ENCODE measurements at regions not wholly inside any gene's neighbourhood (a gene's known extent, or its start where the extent isn't known, plus 50 kb on each side); places are given as distances from the start of the nearest gene placed in this dataset.
"Not testable (repeated sequence)": the region's sequence is repeated elsewhere in the genome, so short reads cannot be mapped to it uniquely, and the experiment has no call there.

DNA sequence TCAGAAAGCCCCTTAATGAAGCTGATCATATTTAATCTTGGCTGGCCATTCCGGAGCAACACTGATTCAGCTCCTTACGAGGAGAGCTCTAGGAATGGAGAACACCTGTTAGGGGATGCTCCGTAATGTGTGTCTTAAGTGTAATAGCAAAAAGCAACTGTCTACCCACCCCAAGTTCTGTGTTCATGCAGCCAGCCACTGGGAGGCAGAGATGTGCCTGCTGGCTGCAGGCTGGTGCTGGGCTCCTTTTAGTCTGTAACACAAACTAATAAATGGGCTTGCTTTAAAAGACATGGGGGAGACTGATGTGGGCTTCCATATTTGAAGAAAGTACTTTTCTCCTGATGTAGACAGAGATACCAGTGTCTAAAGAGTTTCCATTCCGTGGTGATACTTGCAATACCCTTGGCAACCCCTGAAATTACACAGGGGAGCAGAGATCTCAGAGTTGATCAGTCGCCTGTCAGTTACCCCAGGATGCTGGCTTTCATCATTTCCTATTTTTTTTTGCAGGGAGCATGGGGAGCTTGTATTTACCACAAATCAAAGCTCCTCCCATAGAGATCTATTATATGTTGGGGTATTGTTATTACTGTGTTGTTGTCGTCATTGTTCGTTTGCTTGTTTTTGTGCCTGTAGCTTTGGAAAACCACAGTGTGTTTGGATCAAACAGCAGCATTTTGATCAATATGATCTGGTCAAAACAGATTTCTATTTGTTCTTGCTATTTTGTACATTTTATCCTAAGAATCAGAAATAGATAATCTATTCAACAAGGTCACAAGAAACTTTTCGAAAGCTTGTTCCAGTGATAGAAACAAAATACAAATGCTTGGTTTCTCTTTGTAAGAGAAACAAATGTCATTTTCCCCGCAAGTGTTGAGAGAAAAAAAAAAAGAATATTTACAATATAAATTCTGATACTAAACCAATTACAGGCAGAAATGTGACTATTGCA, 65.8 kb downstream of the MTX3 start:
- DNase-seq = no peak

DNA sequence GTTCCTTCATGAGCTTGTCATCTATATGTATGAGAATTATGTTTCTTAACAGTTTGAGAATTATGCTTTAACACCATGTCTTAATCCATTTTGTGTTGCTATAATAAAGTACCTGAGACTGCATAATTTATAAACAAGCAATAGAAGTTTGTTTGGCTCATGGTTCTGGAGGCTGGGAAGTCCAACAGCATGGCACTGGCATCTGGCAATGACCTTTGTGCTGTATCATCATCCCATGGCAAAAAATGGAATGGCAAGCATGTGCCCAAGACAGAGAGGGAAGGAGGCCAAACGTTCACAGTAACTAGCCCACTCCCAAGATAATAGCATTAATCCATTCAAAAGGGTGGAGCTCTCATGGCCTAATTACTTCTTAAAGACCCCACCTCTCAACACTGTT, 67.6 kb downstream of the MTX3 start:
- no peak for DNase-seq

DNA sequence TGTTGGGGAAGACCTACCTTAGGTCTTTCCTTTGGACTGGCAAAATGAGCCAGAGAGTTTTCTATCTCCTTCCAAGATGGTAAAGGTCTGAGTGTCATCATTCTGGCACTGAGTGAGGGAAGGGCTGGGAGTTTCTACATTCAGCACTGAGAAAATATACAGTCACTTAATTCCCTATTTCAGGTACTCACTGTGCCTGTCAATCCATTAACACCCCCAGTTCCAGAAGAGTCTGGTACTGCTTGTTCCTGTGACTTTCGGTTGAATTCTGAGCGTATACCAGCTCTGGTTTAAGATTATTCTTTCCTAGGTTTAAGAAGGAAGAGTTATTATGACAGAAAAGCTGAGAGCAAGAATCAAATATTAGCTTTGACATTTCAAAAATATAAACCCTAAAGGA, 68.4 kb downstream of the MTX3 start:
- no peak for DNase-seq

DNA sequence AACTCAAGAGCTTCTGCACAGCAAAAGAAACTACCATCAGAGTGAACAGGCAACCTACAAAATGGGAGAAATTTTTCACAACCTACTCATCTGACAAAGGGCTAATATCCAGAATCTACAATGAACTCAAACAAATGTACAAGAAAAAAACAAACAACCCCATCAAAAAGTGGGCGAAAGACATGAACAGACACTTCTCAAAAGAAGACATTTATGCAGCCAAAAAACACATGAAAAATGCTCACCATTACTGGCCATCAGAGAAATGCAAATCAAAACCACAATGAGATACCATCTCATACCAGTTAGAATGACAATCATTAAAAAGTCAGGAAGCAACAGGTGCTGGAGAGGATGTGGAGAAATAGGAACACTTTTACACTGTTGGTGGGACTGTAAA, 83.6 kb downstream of the MTX3 start:
- DNase-seq = not testable (repeated sequence)

DNA sequence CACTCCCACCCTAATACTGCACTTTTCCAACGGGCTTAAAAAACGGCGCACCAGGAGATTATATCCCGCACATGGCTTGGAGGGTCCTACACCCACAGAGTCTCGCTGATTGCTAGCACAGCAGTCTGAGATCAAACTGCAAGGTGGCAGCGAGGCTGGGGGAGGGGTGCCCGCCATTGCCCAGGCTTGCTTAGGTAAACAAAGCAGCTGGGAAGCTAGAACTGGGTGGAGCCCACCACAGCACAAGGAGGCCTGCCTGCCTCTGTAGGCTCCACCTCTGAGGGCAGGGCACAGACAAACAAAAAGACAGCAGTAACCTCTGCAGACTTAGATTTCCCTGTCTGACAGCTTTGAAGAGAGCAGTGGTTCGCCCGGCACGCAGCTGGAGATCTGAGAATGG, 88.5 kb downstream of the MTX3 start:
- DNase-seq = not testable (repeated sequence)

DNA sequence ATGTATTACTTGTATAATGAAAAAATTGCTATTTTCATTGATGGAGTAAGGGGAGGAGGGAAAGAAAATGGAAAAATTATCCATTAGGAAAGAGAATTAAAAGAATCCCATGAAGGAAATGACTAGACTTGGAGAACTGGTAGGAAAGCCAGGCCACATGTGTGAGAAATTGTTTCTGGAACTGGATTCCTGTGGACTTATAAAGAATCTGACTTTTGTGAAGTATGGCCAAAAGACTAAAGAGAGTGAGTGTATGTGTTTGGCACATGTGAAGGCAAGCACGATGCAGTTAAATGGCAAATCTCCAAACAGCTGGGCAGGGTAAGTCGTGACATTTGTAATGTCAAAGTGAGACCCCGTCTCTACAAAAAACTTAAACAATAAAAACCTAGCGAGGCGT, 89.4 kb downstream of the MTX3 start:
- DNase-seq = no peak

DNA sequence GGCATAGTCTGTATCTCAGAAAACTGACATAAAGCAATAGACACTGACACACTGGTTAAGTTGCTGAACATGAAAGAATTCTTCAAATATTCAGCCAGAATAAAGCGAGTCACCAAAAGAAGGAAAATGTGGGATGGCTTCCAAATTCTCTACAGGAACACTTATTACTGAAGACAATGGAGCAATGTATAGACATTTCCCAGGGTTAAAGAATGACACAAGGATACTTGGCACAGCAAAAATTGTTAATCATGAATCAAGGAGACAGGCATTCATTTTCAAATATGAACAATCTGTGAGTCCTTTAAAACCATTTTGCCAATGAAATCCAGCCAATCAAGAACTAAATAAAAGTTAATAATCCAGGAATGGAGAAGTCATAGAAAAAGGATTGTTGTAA, 92.5 kb downstream of the MTX3 start:
- DNase-seq = no peak

DNA sequence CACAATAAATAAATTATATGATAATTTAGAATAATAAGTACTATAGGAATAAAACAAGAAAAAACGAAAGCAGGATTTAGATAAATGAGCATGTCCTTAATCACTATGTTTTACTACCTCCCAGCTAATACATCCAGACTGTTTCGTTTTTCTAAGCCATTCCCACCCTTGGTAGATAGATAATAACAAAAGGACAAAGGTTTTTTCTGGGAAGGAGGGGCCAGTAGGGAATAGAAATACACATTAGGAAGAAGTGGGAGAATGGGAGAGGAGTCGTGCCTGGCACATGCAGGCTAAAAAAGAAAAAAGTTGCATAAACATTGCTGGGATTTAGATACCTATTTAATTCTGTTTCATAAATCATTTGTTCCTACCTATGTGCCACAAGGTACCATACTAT, 97.1 kb downstream of the MTX3 start:
- DNase-seq = no peak

DNA sequence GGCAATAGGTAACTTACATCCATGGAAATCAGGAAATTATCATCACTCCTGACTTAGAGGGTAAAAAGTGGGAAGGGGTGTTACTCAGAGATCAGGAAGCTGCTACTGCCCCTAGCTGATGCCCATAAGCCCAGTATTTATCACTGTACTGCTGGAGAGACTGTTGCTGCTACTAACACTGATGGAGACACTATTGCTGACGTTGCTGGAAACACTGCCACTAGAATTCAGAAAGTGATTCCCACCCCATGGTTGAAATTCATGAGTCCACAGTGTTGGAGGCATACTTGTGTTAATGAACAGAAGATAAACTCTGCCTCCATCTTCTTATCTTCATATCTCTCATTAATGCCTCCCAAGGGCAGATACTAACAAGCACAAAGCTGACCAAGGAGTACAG, 97.6 kb downstream of the MTX3 start:
- no peak for DNase-seq

DNA sequence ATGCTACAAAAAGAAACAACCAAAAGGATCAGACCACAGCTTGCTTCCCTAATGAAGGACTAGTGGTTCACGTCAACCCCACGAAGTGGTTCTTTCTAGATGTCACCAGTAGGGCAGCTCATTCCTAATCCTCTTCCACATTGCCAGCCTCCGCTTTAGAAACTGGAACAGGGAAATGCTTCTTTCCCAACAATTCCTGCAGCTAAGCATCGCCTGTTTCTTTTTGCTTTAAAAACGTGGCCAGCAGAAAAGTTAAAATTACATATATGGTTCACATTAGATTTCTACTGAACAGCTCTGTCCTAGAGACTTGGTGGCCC, 100.2 kb downstream of the MTX3 start:
- DNase-seq = no peak

DNA sequence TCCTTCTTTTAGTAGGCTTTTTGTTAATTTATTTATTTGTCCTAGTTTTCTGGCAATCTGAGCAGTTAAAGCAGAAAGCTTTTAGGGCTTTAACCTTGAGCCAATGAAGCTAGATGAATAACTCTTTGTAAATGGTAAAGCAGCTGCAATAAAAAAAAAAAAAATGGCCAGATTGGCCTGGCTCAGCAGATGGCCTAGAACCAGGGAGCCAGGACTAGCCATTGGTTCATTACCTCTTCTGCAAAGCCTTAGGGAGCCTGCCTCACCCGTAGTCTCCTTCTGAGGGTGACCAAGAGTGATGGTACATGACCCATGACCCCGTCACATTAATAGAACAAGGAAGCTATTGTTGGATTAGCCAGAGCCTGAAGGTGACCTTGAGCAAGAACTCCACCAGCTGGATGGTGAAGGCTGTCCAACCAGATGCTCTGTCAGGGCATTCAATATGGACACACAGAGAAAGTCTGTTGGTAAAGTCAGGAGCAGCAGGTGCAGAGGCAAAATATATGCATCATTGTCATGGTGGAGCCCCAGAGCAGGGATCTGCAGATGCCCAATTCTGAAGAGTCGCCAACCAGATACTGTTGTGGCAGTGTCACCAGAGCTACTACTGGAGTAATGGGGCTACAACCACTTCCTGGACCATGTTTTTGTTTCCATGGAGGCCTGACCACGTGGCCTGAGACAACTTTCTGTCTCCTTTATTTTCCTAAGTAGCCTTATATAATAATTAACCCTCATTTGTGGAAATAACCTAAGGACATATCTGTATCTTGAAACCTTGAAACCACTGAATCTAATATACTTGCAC, 100.7 kb downstream of the MTX3 start:
- no peak for DNase-seq

DNA sequence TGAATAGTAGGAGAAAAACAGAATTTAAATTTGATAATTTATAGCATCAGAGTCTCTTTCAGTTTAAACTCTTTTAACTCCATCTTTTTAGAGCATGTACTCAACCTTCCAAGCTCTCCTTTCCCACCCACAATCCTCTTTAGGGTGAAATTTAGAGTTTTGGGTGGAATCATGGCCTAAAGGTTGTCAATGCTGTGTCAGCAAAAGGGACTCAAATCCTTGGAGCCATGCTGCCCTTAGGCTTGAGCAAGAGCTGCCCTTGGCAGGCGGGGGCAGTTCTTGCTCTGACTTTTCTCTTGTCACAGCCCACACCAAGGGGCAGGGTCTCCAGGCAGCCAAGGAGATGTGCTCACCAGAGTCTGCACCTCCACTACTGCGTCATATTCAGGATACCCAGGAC, 102.4 kb downstream of the MTX3 start:
- DNase-seq = no peak

DNA sequence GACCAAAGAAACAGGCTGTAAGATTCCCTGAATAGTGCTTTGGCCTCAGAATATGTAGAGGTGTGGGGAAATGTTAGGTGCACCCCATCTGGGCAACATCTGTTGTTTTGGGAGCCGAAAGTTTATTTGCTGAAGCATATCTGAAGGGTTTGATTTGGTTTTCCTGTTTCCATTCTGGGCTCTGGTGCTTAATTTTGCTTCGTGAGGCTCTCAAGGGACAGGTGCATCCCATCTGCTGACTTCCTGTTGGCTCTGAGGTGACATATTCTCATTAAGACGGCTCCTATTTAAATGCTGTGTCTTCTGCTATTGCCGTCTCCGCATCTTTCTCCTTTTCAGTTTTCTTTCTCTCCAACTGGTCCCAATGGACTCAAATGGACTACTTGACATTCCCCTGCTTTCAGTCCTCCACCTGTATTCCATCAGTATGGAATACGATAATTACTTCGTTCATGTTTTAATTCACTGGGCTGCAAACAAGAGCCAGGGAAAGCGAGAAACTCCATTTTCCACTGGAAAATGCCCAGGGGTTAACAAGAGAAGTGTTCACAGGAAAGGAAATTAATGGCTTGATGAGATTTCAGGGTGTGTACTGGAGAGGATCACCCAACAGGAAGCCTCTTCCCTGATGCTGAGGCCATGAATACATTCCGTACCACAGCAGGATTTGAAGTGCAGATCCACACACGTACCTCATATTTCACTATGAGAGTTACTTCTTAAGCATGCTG, 104.0 kb downstream of the MTX3 start:
- DNase-seq = no peak

DNA sequence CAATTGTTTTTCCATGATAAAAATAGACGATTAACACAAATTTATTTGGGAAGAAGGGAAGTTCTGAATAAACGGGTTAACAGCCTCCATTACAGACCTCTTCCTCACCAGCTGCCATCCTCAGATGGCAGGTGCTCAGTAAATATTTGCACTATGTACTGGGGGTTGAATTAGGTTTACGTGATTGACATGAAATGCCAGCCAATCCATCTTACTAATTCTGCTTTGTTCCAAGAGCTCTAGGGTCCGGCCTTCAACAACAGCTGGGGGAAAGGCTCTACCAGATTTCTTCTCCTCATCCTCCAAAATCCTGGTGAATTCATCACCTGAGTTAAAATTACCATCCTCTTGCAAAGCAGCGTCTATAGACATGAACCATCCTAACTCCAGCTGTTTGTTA, 104.6 kb downstream of the MTX3 start:
- no peak for DNase-seq

DNA sequence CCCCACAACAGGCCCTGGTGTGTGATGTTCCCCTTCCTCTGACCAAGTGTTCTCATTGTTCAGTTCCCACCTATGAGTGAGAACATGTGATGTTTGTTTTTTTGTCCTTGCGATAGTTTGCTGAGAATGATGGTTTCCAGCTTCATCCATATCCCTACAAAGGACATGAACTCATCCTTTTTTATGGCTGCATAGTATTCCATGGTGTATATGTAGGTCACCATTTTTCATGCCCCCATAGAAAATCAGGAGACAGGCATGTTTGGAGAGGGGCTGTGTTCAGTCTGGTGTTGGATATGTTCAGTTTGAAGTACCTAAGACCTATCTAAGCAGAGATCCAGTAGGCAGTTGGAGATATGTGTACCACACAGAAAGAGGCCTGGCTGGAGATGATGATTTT, 111.2 kb downstream of the MTX3 start:
- DNase-seq = not testable (repeated sequence)

DNA sequence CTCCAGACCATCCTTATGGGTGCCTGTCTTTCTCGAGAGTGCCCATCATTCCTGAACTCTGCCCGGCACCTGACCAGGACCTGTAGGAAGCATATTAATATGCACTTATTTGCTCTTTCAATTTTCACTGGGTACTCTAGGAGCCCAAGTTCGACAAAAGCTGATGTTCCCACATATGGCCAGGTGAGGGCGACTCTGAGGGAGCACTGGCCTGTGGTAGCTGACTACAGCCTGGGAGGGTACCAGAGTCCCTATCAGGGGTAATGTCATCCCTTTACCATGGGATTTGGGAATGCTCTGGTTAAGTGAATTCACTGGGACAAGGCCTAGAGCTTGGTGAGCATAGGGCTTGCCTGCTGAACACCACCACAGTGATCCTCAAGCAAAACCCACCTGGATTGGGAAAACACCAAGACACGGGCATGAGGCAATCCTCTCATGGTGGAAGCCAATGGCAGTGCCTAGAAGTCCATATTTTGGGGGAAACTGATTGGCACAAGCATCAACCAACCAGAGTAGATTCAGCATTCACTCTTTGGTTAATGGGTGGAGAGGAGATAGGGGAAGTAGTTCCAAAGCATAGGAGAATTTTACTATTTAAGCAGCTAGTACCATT, 112.2 kb downstream of the MTX3 start:
- DNase-seq = no peak

DNA sequence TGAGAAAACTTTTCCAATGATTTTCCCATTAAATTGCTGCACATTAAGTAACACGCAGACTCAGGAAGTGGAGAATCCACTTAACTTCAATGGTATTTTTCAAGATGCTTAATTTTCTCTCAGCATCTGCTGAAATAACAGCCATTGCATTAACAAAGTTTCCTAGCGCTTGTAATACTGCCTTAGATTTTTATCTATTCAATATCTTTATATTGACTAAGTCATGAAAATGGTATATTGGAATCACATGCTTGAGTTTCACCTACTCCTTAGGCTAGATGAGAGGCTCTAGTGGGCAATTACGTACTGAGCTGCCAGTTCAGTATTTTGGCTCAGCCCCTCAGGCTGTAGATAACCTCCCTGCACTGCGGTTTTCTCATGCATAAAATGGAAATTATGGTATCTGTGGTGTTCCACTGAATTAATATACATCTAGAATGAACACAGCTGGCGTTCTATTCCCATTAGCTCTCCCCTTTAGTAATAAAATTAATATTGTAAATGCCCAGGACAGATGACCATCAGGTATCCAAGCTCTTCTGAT, 112.9 kb downstream of the MTX3 start:
- DNase-seq = no peak

DNA sequence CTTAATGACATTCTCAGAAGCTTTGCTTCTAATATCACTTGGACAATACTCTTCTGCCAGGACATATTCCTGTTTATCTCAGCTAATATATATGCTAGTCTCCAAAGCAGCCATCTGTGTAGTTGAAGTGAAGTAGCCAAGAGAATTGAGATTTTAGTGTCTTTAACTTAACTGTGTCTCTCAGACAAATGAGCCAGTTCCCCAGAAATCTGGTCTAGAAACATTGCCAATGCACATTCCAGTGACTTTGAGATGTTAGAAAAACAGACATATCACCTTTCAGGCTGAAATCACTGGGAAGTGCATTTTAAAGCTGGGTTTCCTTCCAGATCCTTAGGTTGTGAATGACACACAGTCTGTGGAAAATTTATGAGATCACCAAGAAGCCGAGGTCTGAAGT, 114.6 kb downstream of the MTX3 start:
- no peak for DNase-seq

DNA sequence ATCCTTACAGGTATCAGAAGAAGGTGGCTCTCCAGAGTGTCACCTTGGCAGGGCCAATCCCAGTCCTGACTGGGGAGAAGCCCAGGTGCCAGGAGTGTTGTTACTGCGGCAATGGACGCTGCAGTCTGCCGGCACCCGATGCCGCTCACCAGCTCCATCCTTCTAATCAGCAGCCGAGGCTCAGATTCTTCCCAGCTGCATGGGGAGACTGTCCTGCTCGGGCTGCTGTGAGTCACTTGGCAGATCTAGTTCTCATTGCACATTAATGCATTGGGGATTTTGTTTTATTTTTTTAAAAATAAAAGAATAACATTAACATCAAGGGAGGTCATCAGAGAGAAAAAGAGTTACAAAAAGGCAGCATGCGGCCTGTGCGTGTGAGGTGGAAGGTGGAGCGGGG, 115.8 kb downstream of the MTX3 start:
- DNase-seq = no peak

DNA sequence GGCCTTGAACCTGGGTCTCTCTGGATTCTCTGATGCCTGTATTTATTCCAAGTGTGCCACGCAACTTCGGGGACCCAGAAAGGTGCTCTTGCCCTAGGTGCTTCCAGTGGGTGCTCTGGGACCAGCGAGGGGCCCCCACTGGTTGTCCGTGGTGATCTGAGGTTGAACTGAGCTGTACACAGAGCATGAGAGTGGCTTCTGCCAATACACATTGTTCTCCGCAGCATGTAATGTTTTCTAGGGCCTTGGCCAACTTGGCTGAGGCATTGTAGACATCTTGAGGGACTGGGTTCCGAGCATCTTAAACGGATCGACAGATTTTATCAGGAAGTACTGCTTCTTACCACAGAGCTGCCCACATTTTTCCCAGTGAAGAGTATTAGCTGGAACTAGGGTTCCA, 117.9 kb downstream of the MTX3 start:
- no peak for DNase-seq

DNA sequence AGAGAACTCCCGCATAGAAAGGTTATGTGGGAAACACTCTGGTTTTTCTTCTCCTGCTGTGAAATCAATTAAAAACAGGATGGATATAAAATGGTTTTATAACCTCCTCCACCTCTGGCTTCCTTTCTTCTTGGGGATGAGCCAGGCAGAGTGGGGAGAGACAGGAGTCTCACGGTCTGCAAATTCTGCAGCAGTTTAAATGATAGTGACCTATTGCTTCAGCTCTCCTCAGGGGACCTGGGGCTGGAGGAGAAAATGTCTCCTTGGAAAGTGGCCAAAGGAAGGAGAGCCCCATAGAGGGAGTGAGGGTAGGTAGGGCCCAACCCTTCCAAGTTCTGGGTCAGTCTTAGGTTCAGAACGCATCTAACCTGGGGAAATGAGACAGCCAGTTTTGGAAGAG, 118.8 kb downstream of the MTX3 start:
- DNase-seq = no peak

DNA sequence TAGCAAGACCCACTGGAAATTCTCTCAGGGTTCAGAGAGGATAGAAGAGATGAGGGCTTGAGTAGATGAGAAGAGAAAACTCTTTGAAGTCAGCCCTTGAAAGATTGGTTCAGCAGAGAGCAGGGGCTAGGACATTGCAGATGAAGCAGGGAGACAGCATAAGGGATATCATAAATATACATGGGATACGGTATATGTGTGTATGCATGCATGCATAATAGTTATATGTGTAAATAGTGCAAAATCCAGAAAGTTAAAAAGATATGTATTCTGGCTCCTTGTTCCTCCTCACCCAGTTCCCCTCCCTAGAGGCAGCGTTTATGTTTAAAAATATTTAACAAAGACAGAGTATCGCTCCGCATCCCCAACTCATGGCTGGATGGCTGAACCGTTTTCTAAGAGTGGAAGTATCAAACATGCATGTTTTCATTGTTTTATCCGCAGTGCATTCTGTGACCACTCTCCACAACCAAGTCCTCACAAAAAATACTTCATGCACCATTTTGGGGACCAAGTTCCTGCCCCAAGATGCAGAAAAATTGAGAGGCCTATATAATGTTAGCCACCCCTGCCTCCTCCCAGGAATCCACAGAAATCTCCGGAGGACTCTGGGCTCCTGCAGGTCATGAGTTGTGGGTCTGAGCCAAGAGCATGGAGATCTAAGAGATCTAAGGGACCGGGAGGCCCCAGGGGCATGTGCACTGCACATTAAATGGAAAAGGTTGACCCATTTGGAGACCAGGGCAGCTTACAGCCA, 119.5 kb downstream of the MTX3 start:
- no peak for DNase-seq

All from activated effector memory CD4-positive, alpha-beta T cell treated with Interleukin-2 at 50 U/mL for 16 hours (primary cell).